T-helper 17 cell (primary cell): ENCODE measurements at regions not wholly inside any gene's neighbourhood (a gene's known extent, or its start where the extent isn't known, plus 50 kb on each side); places are given as distances from the start of the nearest gene placed in this dataset.
"Not testable (repeated sequence)": the region's sequence is repeated elsewhere in the genome, so short reads cannot be mapped to it uniquely, and the experiment has no call there.

Source experiments
- ATAC-seq: fragments of 150-1000 bp; cut with Tn5 transposase; 2 replicates; pipeline ENCODE4 v1.10.0; 2021; ENCODE audit warnings: mild to moderate bottlenecking, moderate library complexity
- DNase-seq, 3 donors: peaks; one replicate each; pipeline versions ENCODE4 v3.0.0 to v3.0.0-alpha.2; 2020 to 2021
- H3K9me3 ChIP-seq: one replicate; pipeline ENCODE4 v1.7.0; 2013; ENCODE audit warnings: low read length, mild to moderate bottlenecking; ENCODE audit not compliant: control insufficient read depth, poor library complexity, severe bottlenecking
- H3K27ac Mint-ChIP-seq: one replicate; pipeline ENCODE4 v1.8.0; 2022; ENCODE audit warnings: mild to moderate bottlenecking, moderate library complexity, mixed read lengths
- H3K27me3 Mint-ChIP-seq: one replicate; pipeline ENCODE4 v1.8.0; 2022; ENCODE audit warnings: mixed read lengths
- H3K36me3 Mint-ChIP-seq: one replicate; pipeline ENCODE4 v1.8.0; 2022; ENCODE audit warnings: low read depth, mixed read lengths
- H3K4me1 Mint-ChIP-seq: one replicate; pipeline ENCODE4 v1.8.0; 2022; ENCODE audit warnings: mild to moderate bottlenecking, mixed read lengths
- H3K4me3 Mint-ChIP-seq: one replicate; pipeline ENCODE4 v1.8.0; 2022; ENCODE audit warnings: mild to moderate bottlenecking, moderate library complexity, mixed read lengths

DNA sequence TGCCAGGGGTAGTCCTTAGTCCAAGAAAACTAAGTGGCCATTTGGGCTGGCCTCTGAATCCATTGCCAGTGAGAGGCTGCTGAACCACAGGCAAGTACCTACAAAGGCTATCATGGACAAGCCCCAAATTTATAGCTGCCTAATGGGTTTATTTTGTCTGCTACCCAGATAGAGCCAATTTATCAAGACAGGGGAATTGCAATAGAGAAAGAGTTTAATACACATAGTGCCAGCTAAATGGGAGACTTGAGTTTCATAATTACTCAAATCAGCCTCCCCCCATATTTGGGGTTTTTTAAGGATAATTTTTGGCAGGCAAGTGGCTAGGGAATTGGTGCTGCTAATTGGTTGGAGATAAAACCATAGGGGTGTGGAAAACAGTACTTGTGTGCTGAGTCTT is 73.1 kb upstream of the BMP2K start:
- Mint-ChIP-seq H3K27me3 (no peaks in the 10 kb centered on the region), H3K36me3 (no peaks in the 10 kb centered on the region), H3K4me1 (no peaks in the 10 kb centered on the region), H3K4me3 (no peak overlapping the region), H3K27ac (no peak overlapping the region)
- H3K9me3 ChIP-seq = no peaks in the 10 kb centered on the region
- no peak for ATAC-seq
- DNase-seq = no peak

GRCh38 chr4:78704317-78704716 is 71.8 kb upstream of the BMP2K start:
- H3K4me1 Mint-ChIP-seq = no peaks in the 10 kb centered on the region
- H3K27ac Mint-ChIP-seq = no peak overlapping the region
- DNase-seq = no peak
- no peaks in the 10 kb centered on the region for H3K36me3 Mint-ChIP-seq
- H3K9me3 ChIP-seq = no peaks in the 10 kb centered on the region
- no peak overlapping the region for H3K4me3 Mint-ChIP-seq
- H3K27me3 Mint-ChIP-seq = no peaks in the 10 kb centered on the region
- ATAC-seq = no peak

DNA sequence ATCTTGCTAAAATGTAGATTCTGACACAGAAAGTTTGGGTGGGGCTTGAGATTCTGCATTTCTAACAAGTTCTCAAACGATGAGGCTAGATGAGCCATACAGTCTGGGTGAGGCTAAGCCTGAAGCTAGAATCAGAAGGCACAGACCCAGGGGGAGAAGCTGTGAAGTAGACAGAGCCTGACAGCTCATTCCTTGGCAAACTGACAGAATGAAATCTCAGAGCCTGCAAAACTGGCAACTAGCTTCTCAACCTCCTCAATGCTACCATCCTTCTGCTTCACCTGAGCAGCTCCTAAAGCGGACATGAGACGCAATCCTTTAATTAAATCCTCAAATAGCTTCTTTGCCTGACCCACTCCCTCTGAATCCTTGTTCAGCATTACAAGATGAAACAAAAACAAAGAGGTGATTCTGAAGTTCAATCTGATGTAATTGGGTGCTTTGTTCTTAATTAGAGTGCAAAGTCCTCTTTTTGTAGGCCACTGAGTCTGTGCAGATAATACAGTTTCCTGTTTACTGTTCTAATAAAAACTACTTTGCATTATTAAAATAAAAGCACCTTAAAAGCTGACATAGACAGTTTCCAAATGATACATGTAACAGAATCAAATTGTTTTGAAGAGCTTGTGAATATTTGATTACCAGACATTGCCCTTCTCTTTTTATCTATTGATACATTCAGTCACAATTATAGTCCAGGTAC is 71.0 kb upstream of the BMP2K start:
- ATAC-seq = no peak
- no peaks in the 10 kb centered on the region for H3K9me3 ChIP-seq
- Mint-ChIP-seq H3K4me3 (no peak overlapping the region), H3K27ac (no peak overlapping the region), H3K36me3 (no peaks in the 10 kb centered on the region), H3K27me3 (no peaks in the 10 kb centered on the region), H3K4me1 (no peaks in the 10 kb centered on the region)
- no peak for DNase-seq

DNA sequence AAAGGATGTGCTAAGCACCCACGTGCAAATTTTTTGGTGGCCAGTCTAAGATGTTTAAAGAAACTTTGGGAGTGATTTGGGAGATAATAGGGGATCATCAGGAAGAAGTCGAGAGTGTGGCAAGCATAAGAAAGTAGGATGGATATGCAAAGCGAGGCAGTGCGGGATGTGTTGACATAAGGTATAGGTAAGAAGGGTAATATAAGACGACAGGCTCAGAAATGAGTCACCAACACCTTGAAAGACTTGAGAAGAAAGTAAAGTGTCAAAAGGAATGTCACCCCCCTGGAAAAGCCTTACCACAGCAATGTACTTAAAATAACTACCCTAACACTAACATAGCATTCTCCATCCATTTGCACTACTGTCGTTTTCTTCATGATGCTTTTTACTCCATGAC is 69.8 kb upstream of the BMP2K start:
- DNase-seq = no peak
- H3K36me3 Mint-ChIP-seq = no peaks in the 10 kb centered on the region
- no peaks in the 10 kb centered on the region for H3K9me3 ChIP-seq
- ATAC-seq = no peak
- H3K4me3 Mint-ChIP-seq = no peak overlapping the region
- H3K27ac Mint-ChIP-seq = no peak overlapping the region
- H3K27me3 Mint-ChIP-seq = no peaks in the 10 kb centered on the region
- no peaks in the 10 kb centered on the region for H3K4me1 Mint-ChIP-seq

DNA sequence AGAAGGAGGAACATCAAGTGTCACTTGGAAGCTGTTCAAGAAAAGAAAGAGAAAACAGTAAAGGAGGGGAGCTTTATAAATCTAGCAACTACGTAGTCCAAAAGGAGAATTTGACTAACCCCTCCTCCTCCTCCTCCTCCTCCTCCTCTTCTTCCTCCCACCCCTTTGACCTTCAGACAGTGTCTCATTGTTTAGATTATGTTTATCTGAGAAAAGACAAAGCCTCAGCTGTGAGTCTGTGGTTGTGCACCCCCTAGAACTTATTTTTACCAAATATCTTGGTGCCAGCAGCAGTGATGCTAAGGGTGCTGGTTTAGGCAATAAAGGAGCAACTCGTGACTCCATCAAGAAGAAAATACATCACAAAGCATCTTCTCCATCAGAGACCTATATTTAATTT is 68.9 kb upstream of the BMP2K start:
- DNase-seq (no peak), ATAC-seq (no peak)
- Mint-ChIP-seq H3K27me3 (no peaks in the 10 kb centered on the region), H3K27ac (no peak overlapping the region), H3K4me1 (no peaks in the 10 kb centered on the region), H3K4me3 (no peak overlapping the region), H3K36me3 (no peaks in the 10 kb centered on the region)
- H3K9me3 ChIP-seq = no peaks in the 10 kb centered on the region

DNA sequence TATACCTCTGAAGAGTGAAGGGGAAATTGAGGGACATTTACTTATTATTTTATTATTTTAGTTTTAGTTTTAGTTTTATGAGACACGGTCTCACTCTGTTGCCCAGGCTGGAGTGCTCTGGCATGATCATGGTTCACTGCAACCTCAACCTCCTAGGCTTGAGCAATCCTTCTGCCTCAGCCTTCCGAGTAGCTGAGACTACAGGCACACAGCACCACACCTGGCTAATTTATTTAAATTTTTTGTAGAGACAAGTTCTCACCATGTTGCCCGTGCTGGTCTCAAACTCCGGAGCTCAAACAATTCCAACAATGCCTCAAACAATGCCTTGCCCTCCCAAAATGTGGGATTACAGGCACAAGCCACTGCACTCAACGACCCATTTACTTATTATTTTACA is 68.4 kb upstream of the BMP2K start:
- ATAC-seq = no peak
- Mint-ChIP-seq H3K27me3 (no peaks in the 10 kb centered on the region), H3K4me1 (no peaks in the 10 kb centered on the region), H3K36me3 (no peaks in the 10 kb centered on the region), H3K4me3 (no peak overlapping the region), H3K27ac (no peak overlapping the region)
- no peak for DNase-seq
- H3K9me3 ChIP-seq = no peaks in the 10 kb centered on the region

- H3K36me3 Mint-ChIP-seq = peaks cover 2% of the 10 kb centered on the region
- no peaks in the 10 kb centered on the region for H3K4me1 Mint-ChIP-seq
- H3K4me3 Mint-ChIP-seq = no peak overlapping the region
- no peaks in the 10 kb centered on the region for H3K9me3 ChIP-seq
- ATAC-seq (no peak), DNase-seq (no peak)
- no peak overlapping the region for H3K27ac Mint-ChIP-seq
- no peaks in the 10 kb centered on the region for H3K27me3 Mint-ChIP-seq
Measured at GRCh38 chr4:78710536-78710935, 65.6 kb upstream of the BMP2K start.

- no peak overlapping the region for H3K4me3 Mint-ChIP-seq
- H3K27me3 Mint-ChIP-seq = no peaks in the 10 kb centered on the region
- ATAC-seq (no peak), DNase-seq (no peak)
- no peaks in the 10 kb centered on the region for H3K9me3 ChIP-seq
- H3K4me1 Mint-ChIP-seq = no peaks in the 10 kb centered on the region
- no peak overlapping the region for H3K27ac Mint-ChIP-seq
- H3K36me3 Mint-ChIP-seq = peaks cover 2% of the 10 kb centered on the region
Measured at GRCh38 chr4:78711676-78712075, 64.5 kb upstream of the BMP2K start.

GRCh38 chr4:78714598-78714997 is 61.6 kb upstream of the BMP2K start:
- not testable (repeated sequence) for H3K4me1 Mint-ChIP-seq, H3K4me3 Mint-ChIP-seq, H3K36me3 Mint-ChIP-seq, DNase-seq, H3K27ac Mint-ChIP-seq, H3K9me3 ChIP-seq, ATAC-seq, H3K27me3 Mint-ChIP-seq

- not testable (repeated sequence) for H3K27ac Mint-ChIP-seq, DNase-seq, H3K36me3 Mint-ChIP-seq, H3K4me3 Mint-ChIP-seq, H3K27me3 Mint-ChIP-seq, ATAC-seq, H3K9me3 ChIP-seq, H3K4me1 Mint-ChIP-seq
Measured at GRCh38 chr4:78715372-78715771, 60.8 kb upstream of the BMP2K start.

- not testable (repeated sequence) for H3K4me3 Mint-ChIP-seq
Measured at GRCh38 chr4:78717712-78718111, 58.4 kb upstream of the BMP2K start.

DNA sequence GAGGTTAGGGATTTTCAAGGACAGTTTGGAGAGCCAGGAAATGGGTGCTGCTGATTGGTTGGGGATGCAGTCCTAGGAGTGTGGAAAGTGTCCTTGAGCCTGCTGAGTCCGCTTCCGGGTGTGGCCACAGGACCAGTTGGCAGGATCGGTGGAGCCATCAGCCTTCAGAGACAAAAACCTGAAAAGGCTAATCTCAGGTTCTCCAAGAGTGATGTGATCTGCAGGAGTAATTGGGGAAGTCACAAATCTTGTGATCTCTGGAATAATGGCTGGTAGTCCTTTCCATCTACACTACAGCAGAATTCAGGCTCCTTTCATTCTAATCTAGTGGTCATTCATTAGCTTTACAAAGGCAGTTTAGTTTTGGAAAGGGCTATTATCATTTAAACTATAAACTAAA is 55.9 kb upstream of the BMP2K start:
- H3K27me3 Mint-ChIP-seq = no peaks in the 10 kb centered on the region
- DNase-seq (no peak), ATAC-seq (no peak)
- H3K4me1 Mint-ChIP-seq = peaks cover 17% of the 10 kb centered on the region
- peaks cover 3% of the 10 kb centered on the region for H3K36me3 Mint-ChIP-seq
- H3K9me3 ChIP-seq = no peaks in the 10 kb centered on the region
- no peak overlapping the region for H3K27ac Mint-ChIP-seq
- peak overlapping the region; percentile 45 for H3K4me3 Mint-ChIP-seq

More at GRCh38 chr4:78717712-78718111, 58.4 kb upstream of the BMP2K start:
- H3K4me1 Mint-ChIP-seq = peaks cover 17% of the 10 kb centered on the region
- not testable (repeated sequence) for H3K27ac Mint-ChIP-seq, ATAC-seq, DNase-seq, H3K36me3 Mint-ChIP-seq, H3K9me3 ChIP-seq, H3K27me3 Mint-ChIP-seq

- H3K4me1 Mint-ChIP-seq = peaks cover 17% of the 10 kb centered on the region
- peak; percentile 64 for ATAC-seq
- peaks cover 2% of the 10 kb centered on the region for H3K36me3 Mint-ChIP-seq
- no peaks in the 10 kb centered on the region for H3K9me3 ChIP-seq
- H3K27ac Mint-ChIP-seq = peak overlapping the region; percentile 88
- H3K27me3 Mint-ChIP-seq = no peaks in the 10 kb centered on the region
- DNase-seq = no peak
- H3K4me3 Mint-ChIP-seq = peak overlapping the region; percentile 88
Measured at GRCh38 chr4:78720994-78721677, 55.0 kb upstream of the BMP2K start.

- Mint-ChIP-seq H3K36me3 (peaks cover 2% of the 10 kb centered on the region), H3K4me1 (peaks cover 17% of the 10 kb centered on the region), H3K27ac (no peak overlapping the region), H3K4me3 (no peak overlapping the region), H3K27me3 (no peaks in the 10 kb centered on the region)
- ATAC-seq (no peak), DNase-seq (no peak)
- no peaks in the 10 kb centered on the region for H3K9me3 ChIP-seq
Measured at GRCh38 chr4:78721747-78722146, 54.4 kb upstream of the BMP2K start.
